Epithelial cell of prostate (primary cell): ENCODE measurements at regions not wholly inside any gene's neighbourhood (a gene's known extent, or its start where the extent isn't known, plus 50 kb on each side); places are given as distances from the start of the nearest gene placed in this dataset.
A peak's percentile ranks its signal among the peaks of the same experiment; 100 is the strongest.

ENCODE experiments used
- DNase-seq: peaks from one replicate; pipeline ENCODE4 v3.0.0-alpha.2; 2011; ENCODE audit warnings: low read depth, low spot score
- H3K27ac ChIP-seq: fragments of 450-650 bp; 2 replicates; pipeline ENCODE4 v1.5.1; 2017; ENCODE audit warnings: mild to moderate bottlenecking

- H3K27ac ChIP-seq, result no peak overlapping the region
- DNase-seq, result no peak
Observed at GRCh38 chr5:143481697-143482531, 78.4 kb upstream of the NR3C1 start.

- DNase-seq, result no peak
- no peak overlapping the region for H3K27ac ChIP-seq
Observed at GRCh38 chr5:143480001-143480400, 76.5 kb upstream of the NR3C1 start.

GRCh38 chr5:143479394-143479793, 75.9 kb upstream of the NR3C1 start:
- DNase-seq, result peak; percentile 39
- no peak overlapping the region for H3K27ac ChIP-seq

DNA sequence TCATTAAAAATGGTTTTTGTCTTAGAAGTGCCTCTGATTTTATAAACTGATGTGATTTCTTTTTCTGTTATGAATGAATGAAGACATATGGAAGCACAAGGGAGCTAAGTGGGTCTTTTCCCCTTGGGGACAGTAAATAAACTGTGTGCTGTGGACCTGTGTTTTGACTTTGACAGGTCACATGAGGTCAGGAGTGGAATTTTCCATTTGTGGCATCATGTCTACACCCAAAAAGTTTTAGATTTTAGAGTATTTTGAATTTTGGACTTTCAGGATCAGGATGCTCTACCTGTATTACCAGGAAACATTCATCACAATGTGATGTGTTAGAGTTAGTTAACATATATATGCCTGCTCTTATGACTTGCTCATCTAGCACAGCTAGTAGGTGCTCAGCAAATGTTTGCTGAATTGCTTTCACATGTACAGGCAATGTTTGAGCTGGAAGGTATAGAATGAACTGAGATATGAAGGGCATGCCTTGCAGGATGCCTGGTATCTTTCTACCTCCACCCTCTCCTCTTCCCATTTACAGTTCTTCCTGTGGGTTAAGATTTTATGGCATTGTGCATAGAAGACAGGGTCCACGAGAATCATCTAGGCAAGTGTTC, 73.2 kb upstream of the NR3C1 start:
- no peak for DNase-seq
- no peak overlapping the region for H3K27ac ChIP-seq

- H3K27ac ChIP-seq, result no peak overlapping the region
- DNase-seq, result no peak
Observed at GRCh38 chr5:143474616-143475015, 71.1 kb upstream of the NR3C1 start.

GRCh38 chr5:143473481-143473880, 70.0 kb upstream of the NR3C1 start:
- DNase-seq, result no peak
- H3K27ac ChIP-seq, result no peak overlapping the region

DNA sequence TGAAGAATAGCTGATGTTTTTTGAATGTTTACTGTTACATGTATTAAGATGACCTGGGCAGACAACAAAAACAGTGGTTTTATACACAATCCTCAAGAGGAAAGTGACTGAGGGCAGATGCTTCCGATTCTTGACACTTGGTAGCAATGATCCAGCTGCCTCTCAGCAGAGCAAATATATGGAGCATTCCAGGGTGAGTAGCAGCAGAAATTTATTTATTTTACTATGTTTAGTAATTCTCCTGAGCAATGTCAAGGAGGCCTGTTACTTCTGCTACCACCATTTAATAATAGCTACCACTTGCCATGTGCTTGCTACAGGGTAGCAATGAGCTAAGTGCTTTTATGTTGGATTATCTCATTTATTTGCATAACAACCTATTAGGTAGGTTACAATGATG, 69.1 kb upstream of the NR3C1 start:
- no peak for DNase-seq
- H3K27ac ChIP-seq, result no peak overlapping the region

GRCh38 chr5:143471666-143472464, 68.4 kb upstream of the NR3C1 start:
- H3K27ac ChIP-seq, result peak overlapping the region; percentile 42
- no peak for DNase-seq

GRCh38 chr5:143471041-143471509, 67.6 kb upstream of the NR3C1 start:
- peak overlapping the region; percentile 42 for H3K27ac ChIP-seq
- DNase-seq, result peak; percentile 29

- DNase-seq, result no peak
- no peak overlapping the region for H3K27ac ChIP-seq
Observed at GRCh38 chr5:143470120-143470519, 66.6 kb upstream of the NR3C1 start.

DNA sequence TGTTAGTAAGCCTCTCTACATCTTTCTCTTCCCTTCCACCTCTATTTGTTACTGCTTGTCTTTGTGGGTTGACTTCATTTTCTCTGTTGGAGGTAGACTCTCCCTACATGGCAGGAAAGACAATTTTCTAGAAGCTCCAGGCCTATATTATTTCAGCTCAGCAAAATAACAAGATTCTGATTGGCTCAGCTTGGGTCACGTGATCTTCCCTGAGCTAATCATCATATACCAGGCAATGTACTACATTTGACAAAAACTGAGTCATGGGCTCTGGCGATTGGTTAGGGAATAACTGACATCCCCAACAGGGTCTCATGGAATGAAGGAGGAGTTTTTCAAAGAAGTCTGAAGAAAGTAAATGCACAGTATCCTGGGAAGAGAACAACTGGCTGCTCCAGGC, 65.6 kb upstream of the NR3C1 start:
- DNase-seq, result no peak
- no peak overlapping the region for H3K27ac ChIP-seq

DNA sequence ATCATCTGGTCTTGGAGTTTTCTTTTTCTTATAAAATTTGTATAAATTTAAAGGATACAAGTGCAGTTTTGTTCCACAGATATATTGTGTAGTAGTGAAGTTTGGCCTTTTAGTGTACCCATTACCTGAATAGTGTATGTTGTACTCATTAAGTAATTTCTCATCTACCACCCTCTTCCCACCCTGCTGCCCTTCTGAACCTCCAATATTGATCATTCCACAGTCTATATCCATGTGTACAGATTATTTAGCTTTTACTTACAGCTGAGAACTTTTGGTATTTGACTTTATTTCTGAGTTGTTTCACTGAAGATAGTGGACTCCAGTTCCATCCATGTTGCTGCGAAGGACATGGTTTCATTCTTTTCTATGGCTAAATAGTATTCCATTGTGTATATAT, 63.1 kb upstream of the NR3C1 start:
- no peak for DNase-seq
- H3K27ac ChIP-seq, result no peak overlapping the region

DNA sequence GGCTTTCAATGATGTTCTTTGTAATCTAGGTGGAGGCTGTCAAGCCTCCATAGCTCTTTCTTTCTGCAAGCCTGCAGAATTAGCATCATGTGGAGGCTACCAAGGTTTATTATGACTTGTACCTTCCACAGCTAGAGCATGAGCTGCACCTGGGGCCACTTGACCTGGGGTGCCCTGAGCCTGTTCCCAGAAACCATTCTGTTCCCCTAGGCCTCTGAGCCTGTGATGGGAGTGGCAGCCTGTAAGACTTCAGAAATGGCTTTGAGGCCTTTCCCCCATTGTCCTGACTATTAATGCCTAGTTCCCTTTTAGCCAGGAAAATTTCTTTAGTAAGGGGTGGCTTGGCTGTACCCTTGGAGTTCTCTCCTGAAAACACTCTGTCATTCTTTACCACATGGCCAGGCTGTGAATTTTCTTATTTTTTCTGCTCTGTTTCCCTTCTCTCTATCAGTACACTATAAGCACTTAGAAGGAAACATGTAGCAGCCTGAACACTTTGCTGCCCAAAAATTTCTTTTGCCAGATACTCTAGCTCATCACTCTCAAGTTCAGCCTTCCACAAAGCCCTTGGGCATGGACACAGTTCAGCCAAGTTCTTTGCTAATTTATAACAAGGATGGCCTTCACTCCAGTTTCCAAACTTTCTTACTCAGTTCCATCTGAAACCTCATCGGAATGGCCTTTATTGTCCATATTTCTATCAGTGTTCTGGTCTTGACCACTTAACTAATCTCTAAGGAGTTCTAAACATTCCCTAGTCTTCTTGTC, 61.4 kb upstream of the NR3C1 start:
- no peak for DNase-seq
- no peak overlapping the region for H3K27ac ChIP-seq

DNA sequence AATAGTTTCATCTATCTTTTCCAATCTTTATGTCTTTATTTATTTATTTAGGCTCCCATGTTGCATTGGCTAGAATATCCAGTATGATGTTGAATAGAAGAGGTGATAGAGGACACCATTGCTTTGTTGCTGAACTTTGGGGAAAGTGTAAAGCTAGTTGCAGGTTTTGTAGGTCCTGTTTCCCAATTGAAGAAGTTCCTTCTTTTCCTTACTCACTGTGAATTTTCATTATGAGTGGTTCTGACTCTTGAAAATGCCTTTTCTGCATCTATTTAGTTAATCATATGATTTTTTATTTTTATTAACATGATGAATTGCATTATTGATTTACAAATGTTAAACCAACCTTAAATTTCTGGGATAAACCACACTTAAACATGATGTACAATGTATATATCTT, 58.9 kb upstream of the NR3C1 start:
- no peak for DNase-seq
- no peak overlapping the region for H3K27ac ChIP-seq

DNA sequence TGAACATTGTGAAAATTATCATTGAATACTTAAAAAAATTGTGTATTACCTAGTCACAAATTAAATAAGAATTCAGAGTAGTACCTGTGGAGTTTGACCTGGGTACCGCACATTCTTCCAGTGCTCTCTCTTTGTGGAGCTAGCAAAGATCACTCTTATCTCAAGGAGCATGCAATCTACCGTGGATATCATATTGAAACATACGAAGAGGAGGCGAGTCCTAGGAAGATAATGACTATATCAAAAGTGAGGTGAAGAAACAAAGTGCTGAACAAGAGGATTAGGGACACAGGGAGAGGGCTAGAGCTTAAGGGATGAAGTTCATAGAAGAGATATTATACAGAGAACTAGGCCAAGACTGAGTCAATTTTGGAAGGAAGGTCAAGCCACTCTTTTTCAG, 55.9 kb upstream of the NR3C1 start:
- no peak overlapping the region for H3K27ac ChIP-seq
- DNase-seq, result no peak

DNA sequence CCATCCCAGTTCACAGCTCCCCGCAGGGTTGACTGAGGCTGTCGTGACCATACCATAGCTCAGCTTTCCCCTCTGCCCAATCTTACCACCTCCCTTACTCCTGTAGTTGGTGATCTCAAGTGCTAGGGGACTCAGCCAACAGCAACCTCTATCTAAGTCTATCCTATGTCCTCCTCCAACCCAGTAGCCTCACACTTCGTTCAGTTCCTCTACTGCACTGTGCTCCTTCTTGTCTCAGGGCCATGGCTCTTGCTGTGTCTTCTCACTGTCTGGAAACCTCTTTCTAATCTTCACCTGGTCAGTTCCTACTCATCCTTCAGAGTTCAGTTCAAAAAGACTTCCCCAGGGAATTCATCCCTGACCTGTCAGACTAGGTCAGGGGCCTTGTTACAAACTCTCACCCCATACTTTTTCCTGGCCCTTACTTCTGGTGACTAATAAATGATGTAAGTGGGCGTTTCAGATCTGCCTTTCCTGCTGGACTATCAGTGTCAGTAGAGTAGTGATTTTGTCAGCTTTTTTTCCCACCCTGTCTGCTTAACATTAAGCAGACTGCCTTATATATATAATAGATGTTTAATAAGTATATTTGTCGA, 53.6 kb upstream of the NR3C1 start:
- no peak overlapping the region for H3K27ac ChIP-seq
- DNase-seq, result no peak

DNA sequence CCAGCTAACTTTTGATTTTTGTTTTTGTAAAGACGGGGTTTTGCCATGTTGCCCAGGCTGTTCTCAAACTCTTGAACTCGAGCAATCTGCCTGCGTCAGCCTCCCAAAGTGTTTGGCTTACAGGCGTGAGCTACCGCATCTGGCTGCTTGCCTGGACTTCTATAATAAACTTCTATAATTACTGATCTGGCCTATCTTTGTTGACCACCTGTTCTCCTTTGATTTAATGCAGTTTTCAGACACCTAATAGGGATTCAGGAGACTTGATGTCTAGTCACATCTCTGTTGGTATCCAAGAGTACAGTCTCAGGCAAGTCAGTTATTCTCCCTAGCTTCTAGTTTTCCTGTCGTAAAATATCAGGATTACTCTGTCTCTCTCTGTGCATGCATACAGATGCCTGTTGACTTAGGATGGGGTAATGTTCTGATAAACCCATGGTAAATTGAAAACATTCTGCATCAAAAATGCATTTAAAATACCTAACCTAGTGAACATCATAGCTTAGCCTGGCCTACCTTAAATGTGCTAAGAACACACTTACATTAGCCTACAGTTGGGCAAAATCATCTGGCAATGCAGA, 51.5 kb upstream of the NR3C1 start:
- H3K27ac ChIP-seq, result no peak overlapping the region
- DNase-seq, result no peak

DNA sequence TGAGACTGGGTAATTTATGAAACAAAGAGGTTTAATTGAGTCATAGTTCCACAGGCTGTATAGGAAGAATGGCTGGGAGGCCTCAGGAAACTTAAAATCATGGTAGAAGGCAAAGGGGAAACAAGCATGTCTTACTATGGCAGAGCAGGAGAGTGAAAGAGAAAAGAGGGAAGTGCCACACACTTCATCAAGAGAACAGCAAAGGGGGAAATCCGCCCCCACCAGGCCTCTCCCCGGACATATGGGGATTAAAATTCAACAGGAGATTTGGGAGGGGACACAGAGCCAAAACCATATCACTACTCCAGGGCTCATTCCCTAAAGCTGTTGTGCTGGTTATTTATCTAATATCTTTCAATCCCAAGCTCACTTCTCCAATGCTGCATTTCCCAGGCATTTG, 50.2 kb upstream of the NR3C1 start:
- DNase-seq, result no peak
- H3K27ac ChIP-seq, result no peak overlapping the region
